A673 (cell line): ENCODE measurements at regions not wholly inside any gene's neighbourhood (a gene's known extent, or its start where the extent isn't known, plus 50 kb on each side); places are given as distances from the start of the nearest gene placed in this dataset.

Experiments used
- CTCF ChIP-seq: fragments of 300-800, 200-600 bp; sonication (generic); conservative IDR thresholded peaks from 2 replicates; pipeline ENCODE4 v1.5.1; 2017; ENCODE audit warnings: low read depth, mild to moderate bottlenecking, antibody characterized with exemption, low read length, moderate library complexity, mixed read lengths
- EZH2 ChIP-seq: fragments of 200-600 bp; sonication (generic); IDR thresholded peaks from 2 replicates; pipeline ENCODE4 v1.6.1; 2017; ENCODE audit warnings: borderline replicate concordance, low read depth, mild to moderate bottlenecking, mixed read lengths, antibody characterized with exemption, low read length; ENCODE audit not compliant: poor library complexity, severe bottlenecking

GRCh38 chr15:93213281-93213680, 124.3 kb upstream of the RGMA start:
- no peak for TF ChIP-seq CTCF
- TF ChIP-seq EZH2, result no peak
